OCI-LY1 (cell line): ENCODE measurements at regions not wholly inside any gene's neighbourhood (a gene's known extent, or its start where the extent isn't known, plus 50 kb on each side); places are given as distances from the start of the nearest gene placed in this dataset.

ENCODE experiments used
- CTCF ChIP-seq: fragments of 200-600 bp; sonication (generic), shearing (Covaris generic); IDR thresholded peaks from 2 replicates; pipeline ENCODE4 v1.5.1; 2017; ENCODE audit warnings: mild to moderate bottlenecking, antibody characterized with exemption, low read length, moderate library complexity, mixed read lengths
- EZH2 ChIP-seq: fragments of 200-600 bp; sonication (generic), shearing (Covaris generic); IDR thresholded peaks from 2 replicates; pipeline ENCODE4 v1.8.0; 2017; ENCODE audit warnings: borderline replicate concordance, mixed run types, mild to moderate bottlenecking, antibody characterized with exemption, low read length, moderate library complexity, mixed read lengths

GRCh38 chr1:233815357-233815756 is 89.1 kb upstream of the SLC35F3 start:
- no peak for TF ChIP-seq EZH2
- no peak for TF ChIP-seq CTCF
